GM19372 (cell line): ENCODE measurements at regions not wholly inside any gene's neighbourhood (a gene's known extent, or its start where the extent isn't known, plus 50 kb on each side); places are given as distances from the start of the nearest gene placed in this dataset.

ENCODE experiments used
- ATAC-seq: cut with Tn5 transposase; IDR thresholded peaks from one replicate; pipeline ENCODE4 v1.9.1; 2021; ENCODE audit warnings: mild to moderate bottlenecking, low read depth, moderate library complexity; ENCODE audit not compliant: unreplicated experiment

GRCh38 chr15:70433586-70434324 is 329.6 kb downstream of the UACA start:
- no peak for ATAC-seq

GRCh38 chr15:70432924-70433495 is 330.3 kb downstream of the UACA start:
- no peak for ATAC-seq

- no peak for ATAC-seq
These were observed 331.5 kb downstream of the UACA start for GRCh38 chr15:70431854-70432253.

- no peak for ATAC-seq
These were observed 332.4 kb upstream of the TLE3 start for GRCh38 chr15:70430069-70430468.

GRCh38 chr15:70429056-70429722 is 331.5 kb upstream of the TLE3 start:
- ATAC-seq: no peak

- ATAC-seq: no peak
These were observed 330.6 kb upstream of the TLE3 start for GRCh38 chr15:70428211-70428822.

- ATAC-seq: no peak
These were observed 329.7 kb upstream of the TLE3 start for GRCh38 chr15:70427167-70428120.

GRCh38 chr15:70426096-70426821 is 328.5 kb upstream of the TLE3 start:
- ATAC-seq: no peak

GRCh38 chr15:70424937-70425411 is 327.3 kb upstream of the TLE3 start:
- ATAC-seq: no peak

- no peak for ATAC-seq
These were observed 325.6 kb upstream of the TLE3 start for GRCh38 chr15:70423267-70423666.

- ATAC-seq: no peak
These were observed 324.6 kb upstream of the TLE3 start for GRCh38 chr15:70422342-70422741.

- ATAC-seq: no peak
These were observed 323.3 kb upstream of the TLE3 start for GRCh38 chr15:70420948-70421482.

GRCh38 chr15:70420086-70420947 is 322.6 kb upstream of the TLE3 start:
- ATAC-seq: no peak

- ATAC-seq: no peak
These were observed 321.2 kb upstream of the TLE3 start for GRCh38 chr15:70418943-70419342.

GRCh38 chr15:70417535-70417934 is 319.8 kb upstream of the TLE3 start:
- ATAC-seq: no peak

- ATAC-seq: no peak
These were observed 319.1 kb upstream of the TLE3 start for GRCh38 chr15:70416829-70417228.

- no peak for ATAC-seq
These were observed 317.7 kb upstream of the TLE3 start for GRCh38 chr15:70415398-70415797.

GRCh38 chr15:70414626-70415025 is 316.9 kb upstream of the TLE3 start:
- ATAC-seq: no peak
